K562 (cell line): ENCODE measurements at regions not wholly inside any gene's neighbourhood (a gene's known extent, or its start where the extent isn't known, plus 50 kb on each side); places are given as distances from the start of the nearest gene placed in this dataset.

Source experiments
- CAMTA2 ChIP-seq: fragments of 250-450 bp; sonication (Bioruptor Pico); conservative IDR thresholded peaks from 2 replicates; pipeline ENCODE4 v1.5.1; 2022
- CREB1 ChIP-seq, 2 experiments: sonication (generic) in 1 of 2; formaldehyde crosslinking in 1 of 2; IDR thresholded peaks; 2 replicates each; pipeline versions ENCODE4 v1.6.1 to v1.8.0; 2012 to 2022; ENCODE audit warnings: inconsistent platforms in 1 of 2, mild to moderate bottlenecking in 1 of 2, missing genetic modification reagents in 1 of 2, moderate library complexity in 1 of 2
- EZH2 ChIP-seq: IDR thresholded peaks from 2 replicates; pipeline ENCODE4 v1.6.1; 2012; ENCODE audit warnings: low read depth, mild to moderate bottlenecking, inconsistent platforms, low read length, borderline replicate concordance
- GATAD2A ChIP-seq: fragments of 450-650 bp; IDR thresholded peaks from 2 replicates; pipeline ENCODE4 v1.6.1; 2017
- HDAC8 ChIP-seq: fragments of 450-650 bp; IDR thresholded peaks from 2 replicates; pipeline ENCODE4 v1.6.1; 2016; ENCODE audit warnings: mild to moderate bottlenecking, missing genetic modification characterization, moderate library complexity, missing compliant biosample characterization
- HNRNPH1 ChIP-seq: fragments of 200-400 bp; formaldehyde crosslinking; optimal IDR thresholded peaks from 2 replicates; pipeline ENCODE3; 2017; ENCODE audit warnings: low read depth, mild to moderate bottlenecking, low read length, moderate library complexity
- JUNB ChIP-seq: fragments of 450-650 bp; formaldehyde crosslinking; conservative IDR thresholded peaks from 2 replicates; pipeline ENCODE4 v1.4.0; 2020; ENCODE audit warnings: mild to moderate bottlenecking
- MAFF ChIP-seq: IDR thresholded peaks from 2 replicates; pipeline ENCODE4 v1.6.1; 2012; ENCODE audit warnings: low read length, improper control_type of control experiment
- MNT ChIP-seq, 2 experiments: fragments of 450-650 bp; conservative IDR thresholded peaks; 2 replicates each; pipeline ENCODE4 v1.6.1; 2017; ENCODE audit warnings: mild to moderate bottlenecking in 2 of 2, moderate library complexity in 2 of 2
- NBN ChIP-seq: fragments of 450-650 bp; IDR thresholded peaks from 2 replicates; pipeline ENCODE4 v1.6.1; 2016; ENCODE audit warnings: low read depth, mild to moderate bottlenecking
- PPARD ChIP-seq: fragments of 250-450 bp; sonication (Bioruptor Pico); IDR thresholded peaks from 2 replicates; pipeline ENCODE4 v1.8.0; 2022; ENCODE audit warnings: inconsistent platforms, mild to moderate bottlenecking, moderate library complexity
- SPI1 ChIP-seq: IDR thresholded peaks from 2 replicates; pipeline ENCODE4 v1.6.1; 2011; ENCODE audit warnings: low read depth, low read length, control low read depth, borderline replicate concordance
- SRSF3 ChIP-seq: fragments of 200-400 bp; formaldehyde crosslinking; IDR thresholded peaks from 2 replicates; pipeline ENCODE4 v1.6.1; 2016; ENCODE audit warnings: mild to moderate bottlenecking, low read length, moderate library complexity; ENCODE audit not compliant: insufficient read depth
- STAT6 ChIP-seq: sonication (generic); formaldehyde crosslinking; IDR thresholded peaks from 2 replicates; pipeline ENCODE4 v1.8.1; 2023; ENCODE audit warnings: mild to moderate bottlenecking, missing genetic modification reagents
- ZBED1 ChIP-seq: IDR thresholded peaks from 2 replicates; pipeline ENCODE4 v1.6.1; 2014
- ZBTB33 ChIP-seq: sonication (generic); formaldehyde crosslinking; IDR thresholded peaks from 2 replicates; pipeline ENCODE4 v1.8.1; 2023; ENCODE audit warnings: mild to moderate bottlenecking, missing genetic modification reagents
- ZNF609 ChIP-seq: sonication (generic); formaldehyde crosslinking; IDR thresholded peaks from 2 replicates; pipeline ENCODE4 v1.8.1; 2023; ENCODE audit warnings: missing genetic modification reagents, mild to moderate bottlenecking, borderline replicate concordance

GRCh38 chr6:26158581-26159356 is 71.5 kb downstream of the HFE start (continued):
- TF ChIP-seq CREB1 (IDR thresholded peaks at IDR 0.05) = peak; percentile 1; the same call in 1 of the 2 replicates
- TF ChIP-seq CREB1 (CRISPR knock-in tag; IDR thresholded peaks at IDR 0.05) = no peak
- TF ChIP-seq STAT6 = 0 out of 2 replicates have a peak, but pooled peaks have one; percentile 15
- TF ChIP-seq PPARD (CRISPR knock-in tag) = no peak
- no peak for TF ChIP-seq CAMTA2 (CRISPR knock-in tag)
- TF ChIP-seq HDAC8 (tag) = no peak
- no peak for TF ChIP-seq HNRNPH1
- peak; percentile 39 to 54; a peak in 2 of 4 replicates for TF ChIP-seq MNT (conservative IDR thresholded peaks at IDR 0.05)
- peak; percentile 70; the same call in 1 of the 2 replicates for TF ChIP-seq ZBTB33 (CRISPR knock-in tag)
- no peak for TF ChIP-seq SPI1
- 0 out of 2 replicates have a peak, but pooled peaks have one; percentile 74 for TF ChIP-seq ZNF609
- TF ChIP-seq ZBED1 = no peak
- no peak for TF ChIP-seq JUNB (CRISPR knock-in tag)
- TF ChIP-seq SRSF3 = no peak
- no peak for TF ChIP-seq EZH2
- no peak; the same call in 1 of the 2 replicates for TF ChIP-seq NBN
- TF ChIP-seq GATAD2A = no peak
- no peak for TF ChIP-seq MAFF
